ENCODE measurements at regions not wholly inside any gene's neighbourhood (a gene's known extent, or its start where the extent isn't known, plus 50 kb on each side); places are given as distances from the start of the nearest gene placed in this dataset.

GRCh38 chr2:19574778-19575260, 216.4 kb upstream of the OSR1 start:
- TF ChIP-seq EP300 (IDR thresholded peaks at IDR 0.05): no peak
- TF ChIP-seq CTCF (IDR thresholded peaks at IDR 0.05): no peak
